ENCODE measurements at regions not wholly inside any gene's neighbourhood (a gene's known extent, or its start where the extent isn't known, plus 50 kb on each side); places are given as distances from the start of the nearest gene placed in this dataset.

GRCh38 chr15:23750179-23750578 lies 63.1 kb upstream of the NDN start:
- Mint-ChIP-seq H3K4me3 (ENCODE audit: low read depth) (no peak overlapping the region), H3K4me1 (ENCODE audit: low read depth) (no peaks in the 10 kb centered on the region), H3K9me3 (ENCODE audit: low read depth) (peaks cover 30% of the 10 kb centered on the region), H3K27ac (no peak overlapping the region), H3K27me3 (no peaks in the 10 kb centered on the region), H3K36me3 (ENCODE audit: insufficient read depth) (peaks cover 1% of the 10 kb centered on the region)
- no peak for TF ChIP-seq CTCF (IDR thresholded peaks at IDR 0.05; ENCODE audit: unreplicated experiment)
- DNase-seq (ENCODE audit: low spot score, unreplicated experiment): no peak

- no peak for DNase-seq (ENCODE audit: low spot score, unreplicated experiment)
- TF ChIP-seq CTCF (IDR thresholded peaks at IDR 0.05; ENCODE audit: unreplicated experiment): no peak
- Mint-ChIP-seq H3K27me3 (no peaks in the 10 kb centered on the region), H3K27ac (no peak overlapping the region), H3K36me3 (ENCODE audit: insufficient read depth) (peaks cover 1% of the 10 kb centered on the region), H3K4me1 (ENCODE audit: low read depth) (no peaks in the 10 kb centered on the region), H3K4me3 (ENCODE audit: low read depth) (no peak overlapping the region), H3K9me3 (ENCODE audit: low read depth) (peaks cover 32% of the 10 kb centered on the region)
Observed at GRCh38 chr15:23750776-23751175, 63.7 kb upstream of the NDN start.

GRCh38 chr15:23753248-23753647 lies 66.1 kb upstream of the NDN start:
- H3K27me3 Mint-ChIP-seq: no peaks in the 10 kb centered on the region
- H3K9me3 Mint-ChIP-seq (ENCODE audit: low read depth): peaks cover 31% of the 10 kb centered on the region
- no peaks in the 10 kb centered on the region for H3K4me1 Mint-ChIP-seq (ENCODE audit: low read depth)
- H3K36me3 Mint-ChIP-seq (ENCODE audit: insufficient read depth): no peaks in the 10 kb centered on the region
- no peak for TF ChIP-seq CTCF (IDR thresholded peaks at IDR 0.05; ENCODE audit: unreplicated experiment)
- H3K27ac Mint-ChIP-seq: no peak overlapping the region
- no peak overlapping the region for H3K4me3 Mint-ChIP-seq (ENCODE audit: low read depth)
- no peak for DNase-seq (ENCODE audit: low spot score, unreplicated experiment)

GRCh38 chr15:23758891-23759290 lies 71.8 kb upstream of the NDN start:
- Mint-ChIP-seq H3K4me3 (ENCODE audit: low read depth) (no peak overlapping the region), H3K27ac (no peak overlapping the region), H3K9me3 (ENCODE audit: low read depth) (peaks cover 20% of the 10 kb centered on the region), H3K4me1 (ENCODE audit: low read depth) (peaks cover 4% of the 10 kb centered on the region), H3K36me3 (ENCODE audit: insufficient read depth) (no peaks in the 10 kb centered on the region), H3K27me3 (no peaks in the 10 kb centered on the region)
- TF ChIP-seq CTCF (IDR thresholded peaks at IDR 0.05; ENCODE audit: unreplicated experiment): no peak
- DNase-seq (ENCODE audit: low spot score, unreplicated experiment): no peak

GRCh38 chr15:23760024-23760423 lies 72.9 kb upstream of the NDN start:
- H3K9me3 Mint-ChIP-seq (ENCODE audit: low read depth): peaks cover 25% of the 10 kb centered on the region
- no peak for DNase-seq (ENCODE audit: low spot score, unreplicated experiment)
- H3K27me3 Mint-ChIP-seq: no peaks in the 10 kb centered on the region
- no peak for TF ChIP-seq CTCF (IDR thresholded peaks at IDR 0.05; ENCODE audit: unreplicated experiment)
- H3K4me3 Mint-ChIP-seq (ENCODE audit: low read depth): no peak overlapping the region
- peaks cover 4% of the 10 kb centered on the region for H3K4me1 Mint-ChIP-seq (ENCODE audit: low read depth)
- no peak overlapping the region for H3K27ac Mint-ChIP-seq
- no peaks in the 10 kb centered on the region for H3K36me3 Mint-ChIP-seq (ENCODE audit: insufficient read depth)

Data from progenitor cell of endocrine pancreas (in vitro differentiated cells).